ENCODE measurements at regions not wholly inside any gene's neighbourhood (a gene's known extent, or its start where the extent isn't known, plus 50 kb on each side); places are given as distances from the start of the nearest gene placed in this dataset.
"Not testable (repeated sequence)": the region's sequence is repeated elsewhere in the genome, so short reads cannot be mapped to it uniquely, and the experiment has no call there.

- DNase-seq: no peak
Measured at GRCh38 chr15:93340406-93340805, 251.4 kb upstream of the RGMA start.

GRCh38 chr15:93333796-93334195 lies 244.8 kb upstream of the RGMA start:
- DNase-seq: no peak

GRCh38 chr15:93333126-93333525 lies 244.1 kb upstream of the RGMA start:
- not testable (repeated sequence) for DNase-seq

GRCh38 chr15:93332168-93332553 lies 243.2 kb upstream of the RGMA start:
- no peak for DNase-seq

GRCh38 chr15:93331545-93332167 lies 242.6 kb upstream of the RGMA start:
- DNase-seq: no peak

- no peak for DNase-seq
Measured at GRCh38 chr15:93330912-93331544, 242.0 kb upstream of the RGMA start.

- DNase-seq: no peak
Measured at GRCh38 chr15:93327364-93327763, 238.4 kb upstream of the RGMA start.

- no peak for DNase-seq
Measured at GRCh38 chr15:93324186-93324975, 235.4 kb upstream of the RGMA start.

- no peak for DNase-seq
Measured at GRCh38 chr15:93321881-93322282, 232.9 kb upstream of the RGMA start.

GRCh38 chr15:93319121-93319814 lies 230.3 kb upstream of the RGMA start:
- no peak for DNase-seq

- DNase-seq: no peak
Measured at GRCh38 chr15:93317772-93318171, 228.8 kb upstream of the RGMA start.

GRCh38 chr15:93314245-93314644 lies 225.2 kb upstream of the RGMA start:
- DNase-seq: no peak

- DNase-seq: no peak
Measured at GRCh38 chr15:93312891-93313486, 224.0 kb upstream of the RGMA start.

GRCh38 chr15:93311620-93312019 lies 222.6 kb upstream of the RGMA start:
- DNase-seq: no peak

- DNase-seq: no peak
Measured at GRCh38 chr15:93308026-93308690, 219.1 kb upstream of the RGMA start.

GRCh38 chr15:93307513-93307912 lies 218.5 kb upstream of the RGMA start:
- no peak for DNase-seq

- no peak for DNase-seq
Measured at GRCh38 chr15:93305306-93305705, 216.3 kb upstream of the RGMA start.

- no peak for DNase-seq
Measured at GRCh38 chr15:93302080-93302765, 213.2 kb upstream of the RGMA start.

GRCh38 chr15:93300796-93301195 lies 211.8 kb upstream of the RGMA start:
- no peak for DNase-seq

GRCh38 chr15:93299675-93300074 lies 210.7 kb upstream of the RGMA start:
- no peak for DNase-seq

GRCh38 chr15:93298901-93299300 lies 209.9 kb upstream of the RGMA start:
- no peak for DNase-seq

All from CD4-positive, alpha-beta T cell treated with Interleukin-6 for 4 hours (primary cell).